ENCODE measurements at regions not wholly inside any gene's neighbourhood (a gene's known extent, or its start where the extent isn't known, plus 50 kb on each side); places are given as distances from the start of the nearest gene placed in this dataset.

DNA sequence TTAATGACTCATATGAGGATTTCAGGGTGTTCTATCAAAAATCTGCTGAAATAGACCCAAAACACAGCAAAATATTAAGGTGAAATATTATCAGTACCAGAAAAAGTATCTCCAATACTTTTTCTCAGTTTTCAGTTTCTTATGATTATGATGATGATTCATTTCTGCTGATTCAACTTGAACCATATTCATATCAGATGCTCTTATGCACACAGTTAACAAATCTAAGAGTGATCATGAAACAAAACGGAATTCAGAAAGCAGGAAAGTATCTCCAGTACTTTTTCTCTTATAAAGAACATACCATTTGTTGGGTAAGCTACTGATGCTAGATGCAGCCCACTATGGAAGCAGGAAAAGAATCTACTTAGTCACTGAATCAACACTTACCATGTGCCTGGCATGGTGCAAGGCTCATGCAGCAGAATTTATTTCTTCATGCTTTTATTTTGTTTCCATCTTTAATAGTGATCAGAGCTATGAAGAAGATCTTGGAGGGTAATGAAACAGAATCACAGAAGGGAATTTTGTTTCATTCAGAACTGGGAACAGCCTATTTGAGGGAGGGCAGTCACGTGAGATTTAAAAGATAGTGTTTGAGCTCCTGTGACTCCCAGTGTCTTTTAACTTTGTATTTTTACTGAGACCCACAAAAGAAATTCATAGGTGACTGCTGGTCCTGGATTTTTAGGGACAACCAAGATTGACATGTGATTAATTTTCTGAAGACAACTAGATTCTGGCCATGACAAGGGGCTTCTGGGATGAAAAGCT lies 480.6 kb downstream of the SETD4 start:
- intact Hi-C loops (cut with micrococcal nuclease) = no loop called here
- no peak for ATAC-seq
- DNase-seq = no peak
- H3K4me1 Mint-ChIP-seq = no peaks in the 10 kb centered on the region
- no peaks in the 10 kb centered on the region for H3K36me3 ChIP-seq (ENCODE audit: control insufficient read depth, insufficient read depth, low read length)
- H3K9me3 Mint-ChIP-seq = no peaks in the 10 kb centered on the region
- H3K4me3 Mint-ChIP-seq = no peak overlapping the region
- H3K36me3 Mint-ChIP-seq = no peaks in the 10 kb centered on the region
- H3K27me3 ChIP-seq (ENCODE audit: control insufficient read depth, insufficient read depth, low read length) = no peaks in the 10 kb centered on the region
- WGBS (ENCODE audit: insufficient coverage) = 90% methylated on average over 2 of the region's 2 CpGs
- no peaks in the 10 kb centered on the region for H3K4me1 ChIP-seq (ENCODE audit: control insufficient read depth, insufficient read depth, low read length)
- no peaks in the 10 kb centered on the region for H3K9me3 ChIP-seq (ENCODE audit: control insufficient read depth, insufficient read depth, low read length)
- H3K27me3 Mint-ChIP-seq (ENCODE audit: low read depth in 2 of 2) = peaks cover 25 to 70% of the 10 kb centered on the region in 2 donors
- H3K4me3 ChIP-seq (ENCODE audit: low read length) = no peak overlapping the region
- no peak overlapping the region for H3K27ac ChIP-seq (ENCODE audit: low read length)
- TF ChIP-seq, protein P1, sequence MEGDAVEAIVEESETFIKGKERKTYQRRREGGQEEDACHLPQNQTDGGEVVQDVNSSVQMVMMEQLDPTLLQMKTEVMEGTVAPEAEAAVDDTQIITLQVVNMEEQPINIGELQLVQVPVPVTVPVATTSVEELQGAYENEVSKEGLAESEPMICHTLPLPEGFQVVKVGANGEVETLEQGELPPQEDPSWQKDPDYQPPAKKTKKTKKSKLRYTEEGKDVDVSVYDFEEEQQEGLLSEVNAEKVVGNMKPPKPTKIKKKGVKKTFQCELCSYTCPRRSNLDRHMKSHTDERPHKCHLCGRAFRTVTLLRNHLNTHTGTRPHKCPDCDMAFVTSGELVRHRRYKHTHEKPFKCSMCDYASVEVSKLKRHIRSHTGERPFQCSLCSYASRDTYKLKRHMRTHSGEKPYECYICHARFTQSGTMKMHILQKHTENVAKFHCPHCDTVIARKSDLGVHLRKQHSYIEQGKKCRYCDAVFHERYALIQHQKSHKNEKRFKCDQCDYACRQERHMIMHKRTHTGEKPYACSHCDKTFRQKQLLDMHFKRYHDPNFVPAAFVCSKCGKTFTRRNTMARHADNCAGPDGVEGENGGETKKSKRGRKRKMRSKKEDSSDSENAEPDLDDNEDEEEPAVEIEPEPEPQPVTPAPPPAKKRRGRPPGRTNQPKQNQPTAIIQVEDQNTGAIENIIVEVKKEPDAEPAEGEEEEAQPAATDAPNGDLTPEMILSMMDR (IDR thresholded peaks at IDR 0.05) = no peak
- H3K27ac Mint-ChIP-seq = no peak overlapping the region

DNA sequence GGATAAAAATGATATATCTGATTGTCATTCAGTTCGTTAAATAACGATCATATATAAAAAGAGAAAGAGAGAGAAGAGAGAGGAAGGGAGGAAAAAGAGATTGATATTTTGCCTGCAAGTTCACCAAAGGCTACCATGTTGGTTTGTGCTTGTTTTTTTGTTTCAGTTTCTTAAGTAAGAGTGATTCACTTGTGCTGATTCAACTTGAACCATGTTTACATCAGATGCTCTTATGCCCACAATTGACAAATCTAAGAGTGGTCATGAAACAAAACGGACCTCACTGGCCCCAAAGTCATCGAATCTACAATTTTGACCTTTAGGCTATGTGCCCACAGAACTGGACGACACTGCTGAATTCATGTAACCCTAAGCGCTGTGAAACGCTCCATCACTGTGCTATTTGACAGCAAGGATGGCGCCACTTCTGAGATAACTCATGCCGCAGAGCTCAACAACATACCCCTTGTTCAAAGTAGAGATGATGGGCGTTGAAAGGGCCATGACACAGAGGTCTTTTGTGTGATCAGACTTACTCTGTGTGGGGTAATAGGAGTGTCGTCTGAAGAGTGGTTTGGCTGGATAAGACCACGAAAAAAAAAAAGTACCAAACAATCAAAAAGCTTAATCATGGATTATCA lies 481.4 kb downstream of the SETD4 start:
- H3K27ac ChIP-seq (ENCODE audit: low read length) = no peak overlapping the region
- no peaks in the 10 kb centered on the region for H3K9me3 ChIP-seq (ENCODE audit: control insufficient read depth, insufficient read depth, low read length)
- Mint-ChIP-seq H3K4me3 (no peak overlapping the region), H3K36me3 (no peaks in the 10 kb centered on the region), H3K4me1 (no peaks in the 10 kb centered on the region), H3K27me3 (ENCODE audit: low read depth in 2 of 2) (peaks cover 30 to 78% of the 10 kb centered on the region in 2 donors), H3K9me3 (no peaks in the 10 kb centered on the region), H3K27ac (no peak overlapping the region)
- no peaks in the 10 kb centered on the region for H3K27me3 ChIP-seq (ENCODE audit: control insufficient read depth, insufficient read depth, low read length)
- 87% methylated on average over 11 of the region's 12 CpGs for WGBS (ENCODE audit: insufficient coverage)
- H3K4me1 ChIP-seq (ENCODE audit: control insufficient read depth, insufficient read depth, low read length) = no peaks in the 10 kb centered on the region
- TF ChIP-seq, protein P1 (IDR thresholded peaks at IDR 0.05) = no peak
- H3K4me3 ChIP-seq (ENCODE audit: low read length) = no peak overlapping the region
- no peak for ATAC-seq
- no peak for DNase-seq
- no peaks in the 10 kb centered on the region for H3K36me3 ChIP-seq (ENCODE audit: control insufficient read depth, insufficient read depth, low read length)
- intact Hi-C loops (cut with micrococcal nuclease) = no loop called here

DNA sequence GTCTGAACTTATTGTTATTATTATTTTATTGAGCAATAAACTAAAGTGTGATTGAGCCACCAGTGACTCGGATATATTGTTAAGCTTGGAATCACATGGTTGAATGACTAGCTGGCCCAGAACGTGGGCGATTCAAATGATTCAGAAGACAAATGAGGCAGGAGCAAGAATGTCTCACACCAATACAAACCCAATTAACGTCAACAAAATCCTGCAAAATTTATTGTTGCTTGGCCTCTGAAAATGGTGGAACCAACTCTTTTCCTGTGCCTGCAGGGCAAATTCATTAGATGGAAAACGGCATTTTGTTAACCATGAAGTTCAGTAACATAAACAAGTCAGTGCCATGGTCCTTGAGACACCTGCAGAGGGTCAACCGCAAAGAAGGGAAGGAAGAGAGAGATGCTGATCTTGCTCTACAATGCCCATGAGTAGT lies 482.0 kb downstream of the SETD4 start:
- Histone ChIP-seq H3K27ac (ENCODE audit: low read length) (no peak overlapping the region), H3K4me3 (ENCODE audit: low read length) (no peak overlapping the region), H3K4me1 (ENCODE audit: control insufficient read depth, insufficient read depth, low read length) (no peaks in the 10 kb centered on the region), H3K27me3 (ENCODE audit: control insufficient read depth, insufficient read depth, low read length) (no peaks in the 10 kb centered on the region), H3K9me3 (ENCODE audit: control insufficient read depth, insufficient read depth, low read length) (no peaks in the 10 kb centered on the region), H3K36me3 (ENCODE audit: control insufficient read depth, insufficient read depth, low read length) (no peaks in the 10 kb centered on the region)
- ATAC-seq (no peak), DNase-seq (no peak)
- Mint-ChIP-seq H3K27me3 (ENCODE audit: low read depth in 2 of 2) (peaks cover 31 to 84% of the 10 kb centered on the region in 2 donors), H3K9me3 (no peaks in the 10 kb centered on the region), H3K4me3 (no peak overlapping the region), H3K4me1 (no peaks in the 10 kb centered on the region), H3K36me3 (no peaks in the 10 kb centered on the region), H3K27ac (no peak overlapping the region)
- TF ChIP-seq, protein P1 (IDR thresholded peaks at IDR 0.05) = no peak
- WGBS (ENCODE audit: insufficient coverage) = 95% methylated on average over 6 of the region's 6 CpGs
- intact Hi-C loops (cut with micrococcal nuclease) = no loop called here

Data from natural killer cell (primary cell).